Neural cell (in vitro differentiated cells): ENCODE measurements at regions not wholly inside any gene's neighbourhood (a gene's known extent, or its start where the extent isn't known, plus 50 kb on each side); places are given as distances from the start of the nearest gene placed in this dataset.

ENCODE experiments used
- H2AFZ ChIP-seq: fragments of 200-600, 300-800 bp; sonication (generic), shearing (Covaris generic); 2 replicates; pipeline ENCODE4 v1.6.0; 2014; ENCODE audit warnings: low read depth, mild to moderate bottlenecking, antibody characterized with exemption, low read length, moderate library complexity
- H3F3A ChIP-seq: fragments of 200-600 bp; shearing (Covaris generic); 2 replicates; pipeline ENCODE4 v1.6.1; 2016; ENCODE audit warnings: mild to moderate bottlenecking, moderate library complexity, mixed read lengths, antibody characterized with exemption, low read length; ENCODE audit not compliant: insufficient read depth, poor library complexity, severe bottlenecking
- H3K27ac ChIP-seq: fragments of 200-600, 300-800 bp; sonication (generic), shearing (Covaris generic); 2 replicates; pipeline ENCODE4 v1.5.1; 2014; ENCODE audit warnings: mild to moderate bottlenecking, low read length, moderate library complexity
- H3K27me3 ChIP-seq: fragments of 300-800, 200-600 bp; sonication (generic), shearing (Covaris generic); 2 replicates; pipeline ENCODE4 v1.6.0; 2014; ENCODE audit warnings: mild to moderate bottlenecking, low read depth, low read length, moderate library complexity; ENCODE audit not compliant: insufficient read depth
- H3K36me3 ChIP-seq: fragments of 300-800, 200-600 bp; sonication (generic), shearing (Covaris generic); 2 replicates; pipeline ENCODE4 v1.5.1; 2014; ENCODE audit warnings: mild to moderate bottlenecking, antibody characterized with exemption, low read length, moderate library complexity; ENCODE audit not compliant: insufficient read depth
- H3K4me2 ChIP-seq: fragments of 300-800, 200-600 bp; sonication (generic), shearing (Covaris generic); 2 replicates; pipeline ENCODE4 v1.6.0; 2014; ENCODE audit warnings: mild to moderate bottlenecking, low read length
- H3K4me3 ChIP-seq: fragments of 300-800, 200-600 bp; sonication (generic), shearing (Covaris generic); 2 replicates; pipeline ENCODE4 v1.5.1; 2014; ENCODE audit warnings: mild to moderate bottlenecking, low read length, moderate library complexity
- H3K79me2 ChIP-seq: fragments of 200-600 bp; shearing (Covaris generic); replicated peaks from 2 replicates; pipeline ENCODE4 v1.6.0; 2014; ENCODE audit warnings: mild to moderate bottlenecking, low read length, moderate library complexity; ENCODE audit not compliant: insufficient read depth
- H3K9ac ChIP-seq: fragments of 300-800, 200-600 bp; sonication (generic), shearing (Covaris generic); 2 replicates; pipeline ENCODE4 v1.6.1; 2016; ENCODE audit warnings: mild to moderate bottlenecking, low read length, mixed read lengths
- H3K9me2 ChIP-seq: fragments of 200-600 bp; shearing (Covaris generic); 2 replicates; pipeline ENCODE4 v1.6.1; 2016; ENCODE audit warnings: mild to moderate bottlenecking, low read length, mixed read lengths; ENCODE audit not compliant: insufficient read depth
- H3K9me3 ChIP-seq: fragments of 200-600, 300-800 bp; sonication (generic), shearing (Covaris generic); 2 replicates; pipeline ENCODE4 v1.6.1; 2016; ENCODE audit warnings: mild to moderate bottlenecking, mixed run types, low read length, moderate library complexity, mixed read lengths
- H4K20me1 ChIP-seq: fragments of 200-600 bp; shearing (Covaris generic); 2 replicates; pipeline ENCODE4 v1.6.1; 2016; ENCODE audit warnings: mild to moderate bottlenecking, mixed run types; ENCODE audit not compliant: insufficient read depth
- CTCF ChIP-seq: fragments of 450-650 bp; IDR thresholded peaks from 2 replicates; pipeline ENCODE4 v1.5.1; 2014; ENCODE audit warnings: antibody characterized with exemption, mild to moderate bottlenecking, moderate library complexity; ENCODE audit not compliant: poor library complexity, severe bottlenecking
- EP300 ChIP-seq: fragments of 450-650 bp; conservative IDR thresholded peaks from 2 replicates; pipeline ENCODE4 v1.6.1; 2014; ENCODE audit warnings: antibody characterized with exemption, mild to moderate bottlenecking, moderate library complexity; ENCODE audit not compliant: poor library complexity, severe bottlenecking
- EZH2 ChIP-seq: fragments of 200-600, 300-800 bp; shearing (Covaris generic), sonication (generic); IDR thresholded peaks from 2 replicates; pipeline ENCODE4 v1.6.1; 2014; ENCODE audit warnings: antibody characterized with exemption, low read length, borderline replicate concordance, mild to moderate bottlenecking; ENCODE audit not compliant: insufficient read depth, poor library complexity, severe bottlenecking
- MXI1 ChIP-seq: fragments of 450-650 bp; conservative IDR thresholded peaks from 2 replicates; pipeline ENCODE4 v1.6.1; 2014; ENCODE audit warnings: antibody characterized with exemption, mild to moderate bottlenecking; ENCODE audit not compliant: poor library complexity, severe bottlenecking
- POLR2AphosphoS5 ChIP-seq: IDR thresholded peaks from 2 replicates; pipeline ENCODE4 v1.6.1; 2012
- RAD21 ChIP-seq: fragments of 450-650 bp; conservative IDR thresholded peaks from 2 replicates; pipeline ENCODE4 v1.6.1; 2014; ENCODE audit warnings: antibody characterized with exemption, mild to moderate bottlenecking, moderate library complexity
- REST ChIP-seq: IDR thresholded peaks from 2 replicates; pipeline ENCODE4 v1.6.1; 2012; ENCODE audit warnings: borderline replicate concordance
- SMC3 ChIP-seq: fragments of 450-650 bp; conservative IDR thresholded peaks from 2 replicates; pipeline ENCODE4 v1.6.1; 2014; ENCODE audit warnings: antibody characterized with exemption, mild to moderate bottlenecking, moderate library complexity; ENCODE audit not compliant: poor library complexity
- TAF1 ChIP-seq: IDR thresholded peaks from 2 replicates; pipeline ENCODE4 v1.6.1; 2012; ENCODE audit warnings: low read depth

- no peaks in the 10 kb centered on the region for H3F3A ChIP-seq
- TF ChIP-seq SMC3 (no peak), REST (no peak), CTCF (no peak), TAF1 (no peak), MXI1 (no peak), RAD21 (no peak)
- H3K27me3 ChIP-seq, result no peaks in the 10 kb centered on the region
- no peak overlapping the region for H2AFZ ChIP-seq
- H3K4me2 ChIP-seq, result no peak overlapping the region
- no peak overlapping the region for H3K4me3 ChIP-seq
- no peaks in the 10 kb centered on the region for H3K79me2 ChIP-seq
- H4K20me1 ChIP-seq, result no peaks in the 10 kb centered on the region
- no peaks in the 10 kb centered on the region for H3K36me3 ChIP-seq
- no peak overlapping the region for H3K9ac ChIP-seq
- H3K9me3 ChIP-seq, result no peaks in the 10 kb centered on the region
- H3K27ac ChIP-seq, result no peak overlapping the region
- H3K9me2 ChIP-seq, result no peaks in the 10 kb centered on the region
These were observed 379.8 kb downstream of the TSN start for GRCh38 chr2:122135021-122135937.

- H3K36me3 ChIP-seq, result no peaks in the 10 kb centered on the region
- H3F3A ChIP-seq, result no peaks in the 10 kb centered on the region
These were observed 380.6 kb downstream of the TSN start for GRCh38 chr2:122136056-122136455.

More at GRCh38 chr2:122136056-122136455, 380.6 kb downstream of the TSN start:
- H3K79me2 ChIP-seq, result no peaks in the 10 kb centered on the region
- no peaks in the 10 kb centered on the region for H3K27me3 ChIP-seq
- H3K27ac ChIP-seq, result no peak overlapping the region
- H4K20me1 ChIP-seq, result no peaks in the 10 kb centered on the region
- H3K4me2 ChIP-seq, result no peak overlapping the region
- H3K9me2 ChIP-seq, result no peaks in the 10 kb centered on the region
- H3K4me3 ChIP-seq, result no peak overlapping the region
- no peak overlapping the region for H3K9ac ChIP-seq
- no peak overlapping the region for H2AFZ ChIP-seq
- no peaks in the 10 kb centered on the region for H3K9me3 ChIP-seq
- no peak for TF ChIP-seq SMC3
- no peak for TF ChIP-seq REST
- no peak for TF ChIP-seq EZH2
- no peak for TF ChIP-seq TAF1
- no peak for TF ChIP-seq POLR2AphosphoS5
- TF ChIP-seq RAD21, result no peak
- TF ChIP-seq CTCF, result no peak
- no peak for TF ChIP-seq MXI1
- TF ChIP-seq EP300, result no peak
